Amygdala (tissue), 56 donors: ENCODE measurements at regions not wholly inside any gene's neighbourhood (a gene's known extent, or its start where the extent isn't known, plus 50 kb on each side); places are given as distances from the start of the nearest gene placed in this dataset.

Experiments
- DNase-seq, 56 donors: peaks; one replicate each; lab custom pipeline; 2025; lab: John Stamatoyannopoulos, UW

- no peak for DNase-seq
These were observed 160.8 kb upstream of the AGAP1 start for GRCh38 chr2:235333076-235333475.

- DNase-seq = no peak
These were observed 159.7 kb upstream of the AGAP1 start for GRCh38 chr2:235334179-235334578.

GRCh38 chr2:235343156-235343774 lies 150.6 kb upstream of the AGAP1 start:
- no peak for DNase-seq

- peak in 1 of 56 donors; percentile 25 for DNase-seq
These were observed 150.0 kb upstream of the AGAP1 start for GRCh38 chr2:235343869-235344268.

- DNase-seq = no peak
These were observed 148.1 kb upstream of the AGAP1 start for GRCh38 chr2:235345745-235346144.

- DNase-seq = no peak
These were observed 146.2 kb upstream of the AGAP1 start for GRCh38 chr2:235347691-235348090.

GRCh38 chr2:235348329-235348728 lies 145.5 kb upstream of the AGAP1 start:
- no peak for DNase-seq

- no peak for DNase-seq
These were observed 143.6 kb upstream of the AGAP1 start for GRCh38 chr2:235350234-235350633.

GRCh38 chr2:235352541-235352940 lies 141.3 kb upstream of the AGAP1 start:
- DNase-seq = no peak

GRCh38 chr2:235357881-235358280 lies 136.0 kb upstream of the AGAP1 start:
- DNase-seq = no peak

- no peak for DNase-seq
These were observed 134.8 kb upstream of the AGAP1 start for GRCh38 chr2:235358981-235359471.

GRCh38 chr2:235360446-235360845 lies 133.4 kb upstream of the AGAP1 start:
- DNase-seq = no peak

- no peak for DNase-seq
These were observed 128.1 kb upstream of the AGAP1 start for GRCh38 chr2:235365743-235366142.

- DNase-seq = no peak
These were observed 127.5 kb upstream of the AGAP1 start for GRCh38 chr2:235366390-235366789.

- DNase-seq = no peak
These were observed 127.0 kb upstream of the AGAP1 start for GRCh38 chr2:235366807-235367206.

GRCh38 chr2:235371018-235371417 lies 122.8 kb upstream of the AGAP1 start:
- no peak for DNase-seq

GRCh38 chr2:235373171-235373570 lies 120.7 kb upstream of the AGAP1 start:
- no peak for DNase-seq

- no peak for DNase-seq
These were observed 116.7 kb upstream of the AGAP1 start for GRCh38 chr2:235377176-235377575.

- DNase-seq = peak in 4 of 56 donors; percentile 10 to 21 (median 12)
These were observed 115.6 kb upstream of the AGAP1 start for GRCh38 chr2:235378246-235378645.

GRCh38 chr2:235378944-235379343 lies 114.9 kb upstream of the AGAP1 start:
- DNase-seq = no peak

- no peak for DNase-seq
These were observed 112.5 kb upstream of the AGAP1 start for GRCh38 chr2:235381261-235381912.

GRCh38 chr2:235382179-235382578 lies 111.7 kb upstream of the AGAP1 start:
- no peak for DNase-seq
